ENCODE measurements at regions not wholly inside any gene's neighbourhood (a gene's known extent, or its start where the extent isn't known, plus 50 kb on each side); places are given as distances from the start of the nearest gene placed in this dataset.
"Not testable (repeated sequence)": the region's sequence is repeated elsewhere in the genome, so short reads cannot be mapped to it uniquely, and the experiment has no call there.

GRCh38 chr2:234405462-234405861, 91.4 kb downstream of the ARL4C start:
- DNase-seq = no peak

GRCh38 chr2:234404957-234405356, 91.9 kb downstream of the ARL4C start:
- DNase-seq = no peak

GRCh38 chr2:234403751-234404150, 93.1 kb downstream of the ARL4C start:
- DNase-seq = no peak

- DNase-seq = no peak
These were observed 93.8 kb downstream of the ARL4C start for GRCh38 chr2:234403074-234403473.

GRCh38 chr2:234401426-234401825, 95.5 kb downstream of the ARL4C start:
- no peak for DNase-seq

- no peak for DNase-seq
These were observed 97.2 kb downstream of the ARL4C start for GRCh38 chr2:234399451-234400246.

- DNase-seq = no peak
These were observed 98.3 kb downstream of the ARL4C start for GRCh38 chr2:234398531-234398930.

- DNase-seq = peak; percentile 30
These were observed 100.9 kb downstream of the ARL4C start for GRCh38 chr2:234395891-234396420.

GRCh38 chr2:234394450-234394849, 102.4 kb downstream of the ARL4C start:
- peak; percentile 34 for DNase-seq

GRCh38 chr2:234393354-234393753, 103.5 kb downstream of the ARL4C start:
- peak; percentile 64 for DNase-seq

- DNase-seq = no peak
These were observed 104.8 kb downstream of the ARL4C start for GRCh38 chr2:234392041-234392615.

GRCh38 chr2:234391625-234392024, 105.3 kb downstream of the ARL4C start:
- no peak for DNase-seq

GRCh38 chr2:234389661-234390060, 107.2 kb downstream of the ARL4C start:
- DNase-seq = not testable (repeated sequence)

- DNase-seq = no peak
These were observed 108.3 kb downstream of the ARL4C start for GRCh38 chr2:234388591-234388990.

- DNase-seq = no peak
These were observed 109.9 kb downstream of the ARL4C start for GRCh38 chr2:234386971-234387370.

GRCh38 chr2:234382131-234382530, 114.8 kb downstream of the ARL4C start:
- no peak for DNase-seq

GRCh38 chr2:234378958-234379357, 117.9 kb downstream of the ARL4C start:
- DNase-seq = not testable (repeated sequence)

- no peak for DNase-seq
These were observed 118.4 kb downstream of the ARL4C start for GRCh38 chr2:234378440-234378839.

GRCh38 chr2:234377761-234378391, 119.0 kb downstream of the ARL4C start:
- no peak for DNase-seq

- DNase-seq = no peak
These were observed 120.7 kb downstream of the ARL4C start for GRCh38 chr2:234376229-234376628.

GRCh38 chr2:234375176-234375880, 121.6 kb downstream of the ARL4C start:
- no peak for DNase-seq

GRCh38 chr2:234374736-234375135, 122.1 kb downstream of the ARL4C start:
- DNase-seq = no peak

GRCh38 chr2:234374150-234374508, 122.8 kb downstream of the ARL4C start:
- peak; percentile 29 for DNase-seq

All from CD4-positive, alpha-beta T cell treated with Interleukin-17A for 4 hours (primary cell).